Inflammatory macrophage (primary cell): ENCODE measurements at regions not wholly inside any gene's neighbourhood (a gene's known extent, or its start where the extent isn't known, plus 50 kb on each side); places are given as distances from the start of the nearest gene placed in this dataset.
"Not testable (repeated sequence)": the region's sequence is repeated elsewhere in the genome, so short reads cannot be mapped to it uniquely, and the experiment has no call there.

Experiments
- DNase-seq, 2 donors: peaks; one replicate each; pipeline ENCODE4 v3.0.0-alpha.2; 2020 to 2022

- DNase-seq = no peak
Observed at GRCh38 chr3:110493438-110494092, 578.1 kb upstream of the NECTIN3 start.

- no peak for DNase-seq
Observed at GRCh38 chr3:110494093-110494490, 577.5 kb upstream of the NECTIN3 start.

GRCh38 chr3:110494728-110495127, 576.9 kb upstream of the NECTIN3 start:
- DNase-seq = no peak

GRCh38 chr3:110495201-110495927, 576.3 kb upstream of the NECTIN3 start:
- no peak for DNase-seq

DNA sequence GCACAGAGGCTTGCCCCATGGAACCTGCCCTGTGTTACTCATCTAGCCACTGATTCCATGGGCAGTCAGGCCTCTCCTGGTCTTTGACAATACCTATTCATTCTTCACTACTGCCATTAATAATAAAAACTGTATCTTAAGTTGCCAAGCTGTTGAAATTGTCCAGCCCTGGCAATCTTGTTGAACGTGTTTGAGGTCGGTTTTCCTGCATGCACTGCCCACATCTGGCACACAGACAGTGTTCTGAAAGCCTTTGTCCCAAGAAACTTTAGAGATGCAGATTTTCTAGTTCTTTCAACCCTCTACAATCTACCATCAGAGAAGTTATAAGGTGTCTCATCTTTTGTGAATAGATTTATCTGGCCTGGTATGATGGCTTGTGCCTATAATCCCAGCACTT, 567.2 kb upstream of the NECTIN3 start:
- no peak for DNase-seq

- no peak for DNase-seq
Observed at GRCh38 chr3:110504901-110505300, 566.7 kb upstream of the NECTIN3 start.

GRCh38 chr3:110506890-110507289, 564.7 kb upstream of the NECTIN3 start:
- no peak for DNase-seq

DNA sequence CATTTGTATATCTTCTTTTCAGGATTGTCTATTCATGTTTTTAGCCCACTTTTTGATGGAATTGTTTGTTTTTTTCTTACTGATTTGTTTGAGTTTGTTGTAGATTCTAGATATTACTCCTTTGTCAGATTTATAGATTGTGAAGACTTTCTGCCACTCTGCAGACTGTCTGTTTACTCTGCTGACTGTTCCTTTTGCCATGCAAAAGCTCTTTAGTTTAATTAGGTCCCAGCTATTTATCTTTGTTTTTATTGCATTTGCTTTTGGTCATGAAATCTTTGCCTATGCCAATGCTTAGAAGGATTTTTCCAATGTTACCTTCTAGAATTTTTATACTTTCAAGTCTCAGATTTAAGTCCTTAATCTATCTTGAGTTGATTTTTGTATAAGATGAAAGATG, 564.0 kb upstream of the NECTIN3 start:
- not testable (repeated sequence) for DNase-seq

- DNase-seq = no peak
Observed at GRCh38 chr3:110512961-110513360, 558.7 kb upstream of the NECTIN3 start.

GRCh38 chr3:110518031-110518430, 553.6 kb upstream of the NECTIN3 start:
- DNase-seq = no peak

- DNase-seq = no peak
Observed at GRCh38 chr3:110519071-110519470, 552.5 kb upstream of the NECTIN3 start.

- DNase-seq = no peak
Observed at GRCh38 chr3:110521019-110521418, 550.6 kb upstream of the NECTIN3 start.

DNA sequence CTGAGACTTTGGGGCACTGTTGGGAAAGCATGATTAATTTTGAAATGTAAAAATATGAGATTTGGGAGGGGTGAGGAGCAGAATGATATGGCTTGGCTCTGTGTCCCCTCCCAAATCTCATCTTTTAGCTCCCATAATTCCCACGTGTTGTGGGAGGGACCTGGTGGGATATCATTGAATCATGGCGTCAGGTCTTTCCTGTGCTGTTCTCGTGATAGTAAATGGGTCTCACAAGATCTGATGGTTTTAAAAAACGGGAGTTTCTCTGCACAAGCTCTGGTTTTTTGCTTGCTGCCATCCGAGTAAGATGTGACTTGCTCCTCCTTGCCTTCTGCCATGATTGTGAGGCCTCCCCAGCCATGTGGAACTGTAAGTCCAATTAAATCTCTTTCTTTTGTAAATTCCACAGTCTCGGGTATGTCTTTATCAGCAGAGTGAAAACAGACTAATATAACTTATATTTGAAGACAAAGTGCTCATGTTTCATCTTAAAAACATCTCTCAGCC, 546.0 kb upstream of the NECTIN3 start:
- DNase-seq = not testable (repeated sequence)

DNA sequence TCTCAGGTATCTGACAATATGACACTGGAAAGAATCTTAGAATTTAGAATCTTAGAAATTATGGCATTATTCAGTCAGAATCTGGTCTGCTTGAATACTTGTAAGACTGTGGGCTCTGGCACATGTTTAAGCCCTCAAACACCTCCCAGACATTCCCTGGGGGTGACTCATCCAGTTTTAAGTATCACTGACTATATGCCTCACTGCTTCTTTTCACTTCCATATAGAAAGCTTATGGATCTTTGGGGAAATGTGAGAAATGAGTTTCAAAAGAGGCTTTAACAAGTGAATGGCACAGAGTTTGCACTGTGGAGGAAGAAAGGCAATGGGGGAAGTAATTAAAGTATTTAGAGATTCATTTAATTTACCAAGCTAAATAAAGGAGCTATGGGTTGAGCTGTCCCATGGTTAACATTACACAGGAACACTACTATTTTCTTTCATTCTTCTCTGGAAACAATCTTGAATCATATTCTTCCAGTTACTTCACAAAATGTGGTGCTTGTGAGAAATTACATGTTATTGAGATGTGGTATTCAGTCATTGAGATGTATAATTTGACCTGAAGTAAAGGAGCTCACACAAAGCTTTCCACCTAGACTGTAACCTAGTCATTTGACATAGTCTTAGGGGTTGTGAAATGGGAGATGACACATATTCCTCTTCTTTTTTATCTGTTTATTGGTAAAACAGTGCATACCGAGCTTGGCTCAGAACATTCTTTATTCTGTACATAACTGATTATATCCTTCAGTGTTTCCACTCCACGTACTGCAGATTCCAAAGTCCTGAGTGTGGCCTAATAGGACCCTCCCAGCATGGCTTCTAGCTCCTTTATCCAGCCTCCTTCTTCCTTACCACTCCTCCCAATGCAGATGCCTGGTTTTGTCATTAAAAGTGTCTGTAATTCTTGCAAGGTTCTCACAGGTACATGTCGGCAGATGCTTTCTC, 544.6 kb upstream of the NECTIN3 start:
- no peak for DNase-seq

GRCh38 chr3:110528305-110529121, 543.1 kb upstream of the NECTIN3 start:
- no peak for DNase-seq

GRCh38 chr3:110530902-110531301, 540.7 kb upstream of the NECTIN3 start:
- DNase-seq = no peak

DNA sequence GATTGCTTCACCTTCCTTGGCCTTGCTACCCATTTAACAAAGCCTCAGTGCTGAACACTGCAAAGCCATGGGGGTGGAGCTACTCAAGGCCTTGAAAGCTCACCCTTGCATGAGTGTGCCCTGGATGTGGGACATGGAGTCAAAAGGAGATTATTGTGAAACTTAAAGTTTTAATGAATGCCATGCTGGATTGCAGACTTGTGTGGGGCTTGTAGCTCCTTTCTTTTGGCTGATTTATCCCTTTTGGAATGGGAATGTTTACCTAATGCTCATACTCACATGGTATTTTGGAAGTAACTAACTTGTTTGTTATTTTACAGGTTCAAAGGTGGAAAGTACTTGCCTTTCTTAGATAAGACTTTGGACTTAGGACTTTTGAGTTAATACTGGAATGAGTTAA, 538.5 kb upstream of the NECTIN3 start:
- DNase-seq = no peak

- no peak for DNase-seq
Observed at GRCh38 chr3:110542552-110543150, 529.0 kb upstream of the NECTIN3 start.

DNA sequence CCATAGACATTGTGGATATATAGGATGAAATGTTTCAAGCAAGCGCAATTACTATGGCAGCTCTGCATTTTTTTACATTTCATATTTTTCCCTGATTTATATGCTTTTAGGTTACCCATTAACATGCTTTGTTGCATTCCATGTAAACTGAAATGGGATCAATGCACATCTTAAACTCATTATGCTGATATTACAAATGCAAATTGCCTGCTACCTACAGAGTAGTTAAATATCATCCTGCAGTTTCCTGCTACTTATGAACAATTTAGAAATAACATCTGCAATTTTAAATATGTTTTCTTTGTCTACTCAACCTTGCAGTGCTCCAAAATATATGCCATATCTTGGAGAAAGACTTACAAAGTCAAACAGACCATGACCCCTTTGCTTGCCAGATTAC, 526.9 kb upstream of the NECTIN3 start:
- DNase-seq = no peak

- DNase-seq = no peak
Observed at GRCh38 chr3:110550511-110550910, 521.1 kb upstream of the NECTIN3 start.

GRCh38 chr3:110562621-110563020, 509.0 kb upstream of the NECTIN3 start:
- DNase-seq = no peak

- no peak for DNase-seq
Observed at GRCh38 chr3:110564674-110565073, 506.9 kb upstream of the NECTIN3 start.
